Astrocyte (in vitro differentiated cells and primary cell): ENCODE measurements at regions not wholly inside any gene's neighbourhood (a gene's known extent, or its start where the extent isn't known, plus 50 kb on each side); places are given as distances from the start of the nearest gene placed in this dataset.

Experiments used
- EZH2 ChIP-seq: IDR thresholded peaks from 2 replicates; pipeline ENCODE4 v1.6.1; 2012; ENCODE audit warnings: mild to moderate bottlenecking, low read length, inconsistent platforms; ENCODE audit not compliant: insufficient read depth
- TF ChIP-seq, protein P1 (sequence below): IDR thresholded peaks from 2 replicates; pipeline ENCODE4 v1.5.1; 2011; ENCODE audit warnings: low read depth, mild to moderate bottlenecking, inconsistent platforms, low read length, moderate library complexity; ENCODE audit not compliant: insufficient read depth

DNA sequence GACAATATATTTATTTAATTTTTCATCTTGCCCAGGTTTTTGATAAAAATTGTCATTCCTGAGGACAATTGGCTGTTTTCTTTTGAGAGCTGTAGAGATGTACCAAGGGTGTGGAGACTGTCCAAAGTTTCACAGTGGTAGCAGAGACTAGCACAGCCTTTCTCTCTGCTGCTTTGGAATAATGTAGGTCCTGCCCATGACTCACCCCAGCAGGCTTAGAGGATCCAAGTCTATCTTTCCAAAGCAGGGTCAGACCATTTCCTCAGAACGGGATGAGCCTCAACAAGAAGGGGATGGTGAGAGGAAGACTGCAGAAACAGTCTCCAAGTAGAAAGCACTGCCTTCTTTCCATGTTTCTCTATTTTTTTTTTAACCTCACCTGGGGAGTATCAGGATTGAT lies 131.5 kb upstream of the RPL34 start:
- TF ChIP-seq, protein P1, sequence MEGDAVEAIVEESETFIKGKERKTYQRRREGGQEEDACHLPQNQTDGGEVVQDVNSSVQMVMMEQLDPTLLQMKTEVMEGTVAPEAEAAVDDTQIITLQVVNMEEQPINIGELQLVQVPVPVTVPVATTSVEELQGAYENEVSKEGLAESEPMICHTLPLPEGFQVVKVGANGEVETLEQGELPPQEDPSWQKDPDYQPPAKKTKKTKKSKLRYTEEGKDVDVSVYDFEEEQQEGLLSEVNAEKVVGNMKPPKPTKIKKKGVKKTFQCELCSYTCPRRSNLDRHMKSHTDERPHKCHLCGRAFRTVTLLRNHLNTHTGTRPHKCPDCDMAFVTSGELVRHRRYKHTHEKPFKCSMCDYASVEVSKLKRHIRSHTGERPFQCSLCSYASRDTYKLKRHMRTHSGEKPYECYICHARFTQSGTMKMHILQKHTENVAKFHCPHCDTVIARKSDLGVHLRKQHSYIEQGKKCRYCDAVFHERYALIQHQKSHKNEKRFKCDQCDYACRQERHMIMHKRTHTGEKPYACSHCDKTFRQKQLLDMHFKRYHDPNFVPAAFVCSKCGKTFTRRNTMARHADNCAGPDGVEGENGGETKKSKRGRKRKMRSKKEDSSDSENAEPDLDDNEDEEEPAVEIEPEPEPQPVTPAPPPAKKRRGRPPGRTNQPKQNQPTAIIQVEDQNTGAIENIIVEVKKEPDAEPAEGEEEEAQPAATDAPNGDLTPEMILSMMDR = no peak
- TF ChIP-seq EZH2 = no peak
